A204.1 (cell line): ENCODE measurements at regions not wholly inside any gene's neighbourhood (a gene's known extent, or its start where the extent isn't known, plus 50 kb on each side); places are given as distances from the start of the nearest gene placed in this dataset.
"Not testable (repeated sequence)": the region's sequence is repeated elsewhere in the genome, so short reads cannot be mapped to it uniquely, and the experiment has no call there.

Experiments
- FAIRE-seq: peaks from 2 replicates; lab custom pipeline; 2012; peaks lifted over from hg19 to GRCh38; lab: Jason Lieb, UNC

- FAIRE-seq = no peak
Measured at GRCh38 chr6:47180633-47181032, 129.1 kb downstream of the TNFRSF21 start.

GRCh38 chr6:47179286-47179685 lies 130.4 kb downstream of the TNFRSF21 start:
- FAIRE-seq = no peak

- no peak for FAIRE-seq
Measured at GRCh38 chr6:47175656-47176055, 133.5 kb upstream of the ADGRF1 start.

GRCh38 chr6:47174502-47175023 lies 132.4 kb upstream of the ADGRF1 start:
- no peak for FAIRE-seq

- not testable (repeated sequence) for FAIRE-seq
Measured at GRCh38 chr6:47174063-47174462, 131.9 kb upstream of the ADGRF1 start.

GRCh38 chr6:47173145-47173544 lies 131.0 kb upstream of the ADGRF1 start:
- FAIRE-seq = not testable (repeated sequence)

GRCh38 chr6:47170617-47170947 lies 128.4 kb upstream of the ADGRF1 start:
- no peak for FAIRE-seq

- no peak for FAIRE-seq
Measured at GRCh38 chr6:47169785-47170616, 127.9 kb upstream of the ADGRF1 start.

- FAIRE-seq = no peak
Measured at GRCh38 chr6:47168180-47168579, 126.0 kb upstream of the ADGRF1 start.

- FAIRE-seq = no peak
Measured at GRCh38 chr6:47165918-47166317, 123.8 kb upstream of the ADGRF1 start.

- FAIRE-seq = no peak
Measured at GRCh38 chr6:47164877-47165276, 122.7 kb upstream of the ADGRF1 start.

- no peak for FAIRE-seq
Measured at GRCh38 chr6:47163536-47163935, 121.4 kb upstream of the ADGRF1 start.

- FAIRE-seq = no peak
Measured at GRCh38 chr6:47162793-47163192, 120.7 kb upstream of the ADGRF1 start.

- no peak for FAIRE-seq
Measured at GRCh38 chr6:47162231-47162630, 120.1 kb upstream of the ADGRF1 start.

- no peak for FAIRE-seq
Measured at GRCh38 chr6:47161176-47161687, 119.1 kb upstream of the ADGRF1 start.

- FAIRE-seq = no peak
Measured at GRCh38 chr6:47160702-47161101, 118.6 kb upstream of the ADGRF1 start.

- FAIRE-seq = no peak
Measured at GRCh38 chr6:47159763-47160162, 117.6 kb upstream of the ADGRF1 start.

- FAIRE-seq = no peak
Measured at GRCh38 chr6:47157653-47158219, 115.6 kb upstream of the ADGRF1 start.

GRCh38 chr6:47157063-47157462 lies 114.9 kb upstream of the ADGRF1 start:
- no peak for FAIRE-seq

- no peak for FAIRE-seq
Measured at GRCh38 chr6:47156196-47156595, 114.1 kb upstream of the ADGRF1 start.

GRCh38 chr6:47153404-47153755 lies 111.2 kb upstream of the ADGRF1 start:
- FAIRE-seq = no peak

- FAIRE-seq = no peak
Measured at GRCh38 chr6:47152666-47153403, 110.7 kb upstream of the ADGRF1 start.
